ENCODE measurements at regions not wholly inside any gene's neighbourhood (a gene's known extent, or its start where the extent isn't known, plus 50 kb on each side); places are given as distances from the start of the nearest gene placed in this dataset.

GRCh38 chr9:108466304-108466703, 389.5 kb downstream of the ACTL7B start:
- no peak for DNase-seq (ENCODE audit: low spot score)
- TF ChIP-seq CTCF (IDR thresholded peaks at IDR 0.05; ENCODE audit: extremely low read depth, missing control alignments), result no peak

- no peak for TF ChIP-seq CTCF (IDR thresholded peaks at IDR 0.05; ENCODE audit: extremely low read depth, missing control alignments)
- DNase-seq (ENCODE audit: low spot score), result no peak
Observed at GRCh38 chr9:108463932-108464606, 391.7 kb downstream of the ACTL7B start.

- no peak for TF ChIP-seq CTCF (IDR thresholded peaks at IDR 0.05; ENCODE audit: extremely low read depth, missing control alignments)
- no peak for DNase-seq (ENCODE audit: low spot score)
Observed at GRCh38 chr9:108456903-108457302, 398.9 kb downstream of the ACTL7B start.

GRCh38 chr9:108445431-108446071, 410.2 kb downstream of the ACTL7B start:
- TF ChIP-seq CTCF (IDR thresholded peaks at IDR 0.05; ENCODE audit: extremely low read depth, missing control alignments), result no peak
- DNase-seq (ENCODE audit: low spot score), result no peak

GRCh38 chr9:108444400-108445358, 411.1 kb downstream of the ACTL7B start:
- no peak for TF ChIP-seq CTCF (IDR thresholded peaks at IDR 0.05; ENCODE audit: extremely low read depth, missing control alignments)
- no peak for DNase-seq (ENCODE audit: low spot score)

GRCh38 chr9:108443741-108444140, 412.0 kb downstream of the ACTL7B start:
- no peak for TF ChIP-seq CTCF (IDR thresholded peaks at IDR 0.05; ENCODE audit: extremely low read depth, missing control alignments)
- DNase-seq (ENCODE audit: low spot score), result no peak
